H9 (cell line): ENCODE measurements at regions not wholly inside any gene's neighbourhood (a gene's known extent, or its start where the extent isn't known, plus 50 kb on each side); places are given as distances from the start of the nearest gene placed in this dataset.

Experiments
- DNase-seq: peaks from one replicate; pipeline ENCODE4 v3.0.0-alpha.2; 2017
- H2AFZ ChIP-seq: one replicate; pipeline ENCODE4 v1.6.1; 2013; ENCODE audit warnings: mild to moderate bottlenecking, low read length, control low read depth, moderate library complexity
- H2AK5ac ChIP-seq: 2 replicates; pipeline ENCODE4 v1.6.1; 2013; ENCODE audit warnings: low read length, control low read depth, mixed read lengths; ENCODE audit not compliant: insufficient read length
- H2BK120ac ChIP-seq: one replicate; pipeline ENCODE4 v1.6.1; 2013; ENCODE audit warnings: low read depth, mild to moderate bottlenecking, low read length, control low read depth, inconsistent platforms; ENCODE audit not compliant: poor library complexity, severe bottlenecking
- H2BK12ac ChIP-seq: 2 replicates; pipeline ENCODE4 v1.6.1; 2013; ENCODE audit warnings: low read length, control low read depth, mixed read lengths, low read depth; ENCODE audit not compliant: insufficient read length
- H2BK15ac ChIP-seq: 2 replicates; pipeline ENCODE4 v1.6.1; 2013; ENCODE audit warnings: low read depth, low read length, control low read depth
- H2BK20ac ChIP-seq: one replicate; pipeline ENCODE4 v1.6.1; 2013; ENCODE audit warnings: low read depth, mild to moderate bottlenecking, low read length, control low read depth, inconsistent platforms; ENCODE audit not compliant: poor library complexity, severe bottlenecking
- H2BK5ac ChIP-seq: 2 replicates; pipeline ENCODE4 v1.6.1; 2013; ENCODE audit warnings: low read length, control low read depth, mixed read lengths; ENCODE audit not compliant: insufficient read length
- H3K14ac ChIP-seq: 2 replicates; pipeline ENCODE4 v1.6.1; 2013; ENCODE audit warnings: low read length, control low read depth; ENCODE audit not compliant: insufficient read depth
- H3K18ac ChIP-seq: 2 replicates; pipeline ENCODE4 v1.6.1; 2013; ENCODE audit warnings: low read depth, mild to moderate bottlenecking, mixed read lengths, low read length, control low read depth; ENCODE audit not compliant: insufficient read length
- H3K23ac ChIP-seq: 2 replicates; pipeline ENCODE4 v1.6.1; 2013; ENCODE audit warnings: low read length, control low read depth, mixed read lengths, low read depth; ENCODE audit not compliant: insufficient read length
- H3K23me2 ChIP-seq: 2 replicates; pipeline ENCODE4 v1.6.1; 2013; ENCODE audit warnings: low read depth, mild to moderate bottlenecking, mixed read lengths, low read length, control low read depth; ENCODE audit not compliant: insufficient read length, poor library complexity, severe bottlenecking
- H3K27ac ChIP-seq: 2 replicates; pipeline ENCODE4 v1.5.1; 2013; ENCODE audit warnings: low read length, control low read depth, mixed read lengths, low read depth; ENCODE audit not compliant: insufficient read length
- H3K27me3 ChIP-seq: 2 replicates; pipeline ENCODE4 v1.6.1; 2013; ENCODE audit warnings: low read length, control low read depth, inconsistent platforms; ENCODE audit not compliant: insufficient read depth
- H3K4ac ChIP-seq: 2 replicates; pipeline ENCODE4 v1.6.1; 2013; ENCODE audit warnings: low read depth, mild to moderate bottlenecking, control low read depth, inconsistent platforms, low read length, moderate library complexity
- H3K4me1 ChIP-seq: 2 replicates; pipeline ENCODE4 v1.6.1; 2013; ENCODE audit warnings: low read length, control low read depth, inconsistent platforms; ENCODE audit not compliant: insufficient read depth
- H3K4me2 ChIP-seq: 2 replicates; pipeline ENCODE4 v1.6.1; 2013; ENCODE audit warnings: low read length, control low read depth, mixed read lengths; ENCODE audit not compliant: insufficient read length, insufficient read depth
- H3K56ac ChIP-seq: 2 replicates; pipeline ENCODE4 v1.6.1; 2013; ENCODE audit warnings: low read depth, mild to moderate bottlenecking, mixed read lengths, low read length, control low read depth; ENCODE audit not compliant: insufficient read length
- H3K79me1 ChIP-seq: 2 replicates; pipeline ENCODE4 v1.6.1; 2013; ENCODE audit warnings: low read depth, mild to moderate bottlenecking, moderate library complexity, low read length, control low read depth, inconsistent platforms; ENCODE audit not compliant: insufficient read depth, poor library complexity, severe bottlenecking
- H3K79me2 ChIP-seq: 2 replicates; pipeline ENCODE4 v1.6.1; 2013; ENCODE audit warnings: low read length, control low read depth, inconsistent platforms; ENCODE audit not compliant: insufficient read depth
- H3K9ac ChIP-seq: 2 replicates; pipeline ENCODE4 v1.6.1; 2013; ENCODE audit warnings: low read length, control low read depth, mixed read lengths; ENCODE audit not compliant: insufficient read length; ENCODE audit errors: extremely low read depth
- H3K9me3 ChIP-seq: one replicate; pipeline ENCODE4 v1.6.1; 2013; ENCODE audit warnings: low read depth, low read length, inconsistent platforms; ENCODE audit not compliant: control insufficient read depth
- H3T11ph ChIP-seq: one replicate; pipeline ENCODE4 v1.6.1; 2013; ENCODE audit warnings: mild to moderate bottlenecking, low read length, control low read depth, inconsistent platforms
- H4K20me1 ChIP-seq: one replicate; pipeline ENCODE4 v1.6.1; 2013; ENCODE audit not compliant: control insufficient read depth, insufficient read length, insufficient read depth
- H4K5ac ChIP-seq: 2 replicates; pipeline ENCODE4 v1.6.1; 2013; ENCODE audit warnings: low read depth, mild to moderate bottlenecking, mixed read lengths, low read length, control low read depth; ENCODE audit not compliant: insufficient read length
- H4K8ac ChIP-seq: replicated peaks from 2 replicates; pipeline ENCODE4 v1.6.1; 2013; ENCODE audit warnings: low read length, control low read depth, mixed read lengths, low read depth; ENCODE audit not compliant: insufficient read length
- H4K91ac ChIP-seq: 2 replicates; pipeline ENCODE4 v1.6.1; 2013; ENCODE audit warnings: low read depth, mild to moderate bottlenecking, moderate library complexity, mixed read lengths, low read length, control low read depth; ENCODE audit not compliant: insufficient read length
- H3K27ac Mint-ChIP-seq, 3 experiments: 2 replicates in 2 of 3; 3 replicates in 1 of 3; pipeline ENCODE4 v1.8.0; 2020 to 2021; ENCODE audit warnings: mixed read lengths in 3 of 3, mild to moderate bottlenecking in 1 of 3, moderate library complexity in 1 of 3
- H3K27me3 Mint-ChIP-seq: 2 replicates; pipeline ENCODE4 v1.8.0; 2021; ENCODE audit warnings: low read depth, mild to moderate bottlenecking, moderate library complexity, mixed read lengths
- H3K36me3 Mint-ChIP-seq, 3 experiments: 2 replicates in 2 of 3; 3 replicates in 1 of 3; pipeline ENCODE4 v1.8.0; 2020 to 2021; ENCODE audit warnings: low read depth in 3 of 3, mixed read lengths in 3 of 3; ENCODE audit not compliant: insufficient read depth in 1 of 3
- H3K4me1 Mint-ChIP-seq, 2 experiments: 2 replicates each; pipeline ENCODE4 v1.8.0; 2020; ENCODE audit warnings: mixed read lengths in 2 of 2
- H3K4me3 Mint-ChIP-seq, 2 experiments: 2 replicates in 1 of 2; 3 replicates in 1 of 2; pipeline ENCODE4 v1.8.0; 2020 to 2021; ENCODE audit warnings: mild to moderate bottlenecking in 2 of 2, mixed read lengths in 2 of 2, moderate library complexity in 1 of 2
- H3K9me3 Mint-ChIP-seq, 2 experiments: 2 replicates in 1 of 2; 3 replicates in 1 of 2; pipeline ENCODE4 v1.8.0; 2020; ENCODE audit warnings: mild to moderate bottlenecking in 2 of 2, mixed read lengths in 2 of 2, moderate library complexity in 1 of 2
- WGBS: extraction: QIAGEN DNeasy Blood & Tissue Kit; methylation state at CpG from one replicate; pipeline ENCODE4 v1.1.7; 2013; ENCODE audit warnings: missing lambda C conversion rate, low lambda C conversion rate, mixed read lengths; ENCODE audit not compliant: insufficient read length; ENCODE audit errors: extremely low coverage; 5-methylcytosine and 5-hydroxymethylcytosine counted together
- TF ChIP-seq, protein P1 (sequence below): fragments of 200-600 bp; sonication (generic); conservative IDR thresholded peaks from 3 replicates; pipeline ENCODE4 v1.8.0; 2021; ENCODE audit warnings: antibody characterized with exemption, mild to moderate bottlenecking

DNA sequence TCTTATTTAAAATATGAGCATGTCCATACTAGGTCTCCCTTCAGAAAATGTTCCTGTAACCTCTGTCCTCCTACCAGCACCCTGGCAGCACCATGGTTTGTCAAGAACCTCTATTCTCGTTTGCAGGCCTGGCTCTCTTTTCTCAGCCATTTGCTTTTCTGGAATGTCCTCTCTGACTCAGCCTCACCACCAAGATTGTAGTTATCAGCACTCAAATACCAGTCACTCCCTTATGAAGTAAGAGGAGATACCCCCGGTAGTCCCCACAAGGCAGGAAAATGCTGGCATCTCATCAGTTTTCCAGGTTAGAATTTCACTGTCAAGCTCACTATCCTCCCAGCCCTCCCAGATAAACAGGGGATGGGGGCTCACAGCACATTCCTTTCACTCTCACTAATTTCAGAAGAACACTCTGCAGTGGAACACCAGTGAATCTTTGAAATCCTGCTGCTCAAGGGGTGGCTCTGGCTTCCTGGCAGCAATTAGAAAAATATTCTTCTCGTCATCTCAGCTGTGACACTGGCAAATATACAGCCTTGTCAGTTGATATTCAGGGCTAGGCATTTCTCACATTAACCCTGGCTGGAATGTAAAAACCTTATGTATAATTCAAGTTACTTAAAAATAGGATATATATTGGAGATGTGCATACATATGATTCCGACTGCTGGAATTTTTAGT is 129.2 kb downstream of the TBX18 start:
- no peak overlapping the region for H2AFZ ChIP-seq
- Mint-ChIP-seq H3K36me3 (no peaks in the 10 kb centered on the region), H3K27ac (no peak overlapping the region), H3K27me3 (no peaks in the 10 kb centered on the region), H3K4me3 (no peak overlapping the region), H3K9me3 (no peaks in the 10 kb centered on the region; a peak in 1 of 5 replicates), H3K4me1 (no peaks in the 10 kb centered on the region)
- no peak overlapping the region for H3K14ac ChIP-seq
- no peak overlapping the region for H3K56ac ChIP-seq
- no peaks in the 10 kb centered on the region for H4K20me1 ChIP-seq
- no peaks in the 10 kb centered on the region for H3K23me2 ChIP-seq
- no peak for DNase-seq
- H3K27ac ChIP-seq, result no peak overlapping the region
- H2AK5ac ChIP-seq, result no peak overlapping the region
- no peaks in the 10 kb centered on the region for H3K79me1 ChIP-seq
- H2BK12ac ChIP-seq, result no peak overlapping the region
- no peak overlapping the region for H4K5ac ChIP-seq
- no CpG with 5 or more reads among the region's 4 CpGs for WGBS
- TF ChIP-seq, protein P1, sequence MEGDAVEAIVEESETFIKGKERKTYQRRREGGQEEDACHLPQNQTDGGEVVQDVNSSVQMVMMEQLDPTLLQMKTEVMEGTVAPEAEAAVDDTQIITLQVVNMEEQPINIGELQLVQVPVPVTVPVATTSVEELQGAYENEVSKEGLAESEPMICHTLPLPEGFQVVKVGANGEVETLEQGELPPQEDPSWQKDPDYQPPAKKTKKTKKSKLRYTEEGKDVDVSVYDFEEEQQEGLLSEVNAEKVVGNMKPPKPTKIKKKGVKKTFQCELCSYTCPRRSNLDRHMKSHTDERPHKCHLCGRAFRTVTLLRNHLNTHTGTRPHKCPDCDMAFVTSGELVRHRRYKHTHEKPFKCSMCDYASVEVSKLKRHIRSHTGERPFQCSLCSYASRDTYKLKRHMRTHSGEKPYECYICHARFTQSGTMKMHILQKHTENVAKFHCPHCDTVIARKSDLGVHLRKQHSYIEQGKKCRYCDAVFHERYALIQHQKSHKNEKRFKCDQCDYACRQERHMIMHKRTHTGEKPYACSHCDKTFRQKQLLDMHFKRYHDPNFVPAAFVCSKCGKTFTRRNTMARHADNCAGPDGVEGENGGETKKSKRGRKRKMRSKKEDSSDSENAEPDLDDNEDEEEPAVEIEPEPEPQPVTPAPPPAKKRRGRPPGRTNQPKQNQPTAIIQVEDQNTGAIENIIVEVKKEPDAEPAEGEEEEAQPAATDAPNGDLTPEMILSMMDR, result no peak
- H3K4ac ChIP-seq, result no peak overlapping the region
- no peak overlapping the region for H3T11ph ChIP-seq
- H3K9ac ChIP-seq, result no peak overlapping the region
- no peak overlapping the region for H4K8ac ChIP-seq
- H3K23ac ChIP-seq, result no peak overlapping the region
- no peaks in the 10 kb centered on the region for H3K9me3 ChIP-seq
- no peak overlapping the region for H3K18ac ChIP-seq
- no peak overlapping the region for H2BK20ac ChIP-seq
- no peak overlapping the region for H2BK5ac ChIP-seq
- H3K79me2 ChIP-seq, result no peaks in the 10 kb centered on the region
- H3K27me3 ChIP-seq, result no peaks in the 10 kb centered on the region
- no peaks in the 10 kb centered on the region for H3K4me1 ChIP-seq
- H4K91ac ChIP-seq, result no peak overlapping the region
- no peak overlapping the region for H3K4me2 ChIP-seq
- H2BK120ac ChIP-seq, result no peak overlapping the region
- no peak overlapping the region for H2BK15ac ChIP-seq
